Inferior parietal cortex (tissue), 1 donor: ENCODE measurements at regions not wholly inside any gene's neighbourhood (a gene's known extent, or its start where the extent isn't known, plus 50 kb on each side); places are given as distances from the start of the nearest gene placed in this dataset.
"Not testable (repeated sequence)": the region's sequence is repeated elsewhere in the genome, so short reads cannot be mapped to it uniquely, and the experiment has no call there.

Experiments used
- DNase-seq: peaks from one replicate; pipeline ENCODE4 v3.0.0-alpha.2; 2016; ENCODE audit errors: extremely low spot score

- DNase-seq, result no peak
These were observed 938.1 kb downstream of the FAM133A start for GRCh38 chrX:94612140-94612539.

DNA sequence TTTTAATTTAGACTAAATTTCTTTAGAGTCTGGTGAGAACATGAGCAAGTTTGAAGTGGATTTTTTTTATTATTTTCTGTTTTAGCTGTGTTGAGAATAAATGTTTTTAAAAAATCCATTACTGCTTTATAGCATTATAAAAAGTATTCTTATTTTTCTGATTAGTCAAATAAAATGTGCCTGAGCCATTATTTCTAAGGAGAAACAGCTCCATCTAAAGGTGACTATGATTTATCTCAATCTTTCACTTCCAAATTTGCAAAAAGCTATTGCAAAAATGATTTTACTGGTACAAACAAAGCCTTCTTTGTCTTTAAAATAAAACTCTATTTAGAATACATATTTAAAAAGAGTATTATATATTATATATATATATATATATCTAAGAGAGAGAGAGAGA lies 959.2 kb downstream of the FAM133A start:
- DNase-seq, result no peak

DNA sequence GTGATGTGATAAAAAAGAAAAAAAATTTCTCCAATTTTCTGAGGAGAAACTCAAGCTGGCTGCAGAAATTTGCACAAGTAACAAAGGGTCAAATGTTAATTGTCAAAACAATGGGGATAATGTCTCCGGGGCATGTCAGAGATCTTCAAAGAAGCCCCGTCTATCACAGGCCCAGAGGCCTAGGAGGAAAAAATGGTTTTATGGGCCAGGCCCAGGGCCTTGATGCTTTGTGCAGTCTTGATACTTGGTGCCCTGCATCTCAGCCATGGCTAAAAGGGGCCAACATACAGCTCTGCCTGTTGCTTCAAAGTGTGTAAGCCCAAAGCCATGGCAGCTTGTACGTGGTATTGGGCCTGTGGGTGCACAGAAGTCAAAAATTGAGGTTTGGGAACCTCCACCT lies 961.0 kb downstream of the FAM133A start:
- no peak for DNase-seq

GRCh38 chrX:94645726-94646125 lies 971.7 kb downstream of the FAM133A start:
- DNase-seq, result no peak

DNA sequence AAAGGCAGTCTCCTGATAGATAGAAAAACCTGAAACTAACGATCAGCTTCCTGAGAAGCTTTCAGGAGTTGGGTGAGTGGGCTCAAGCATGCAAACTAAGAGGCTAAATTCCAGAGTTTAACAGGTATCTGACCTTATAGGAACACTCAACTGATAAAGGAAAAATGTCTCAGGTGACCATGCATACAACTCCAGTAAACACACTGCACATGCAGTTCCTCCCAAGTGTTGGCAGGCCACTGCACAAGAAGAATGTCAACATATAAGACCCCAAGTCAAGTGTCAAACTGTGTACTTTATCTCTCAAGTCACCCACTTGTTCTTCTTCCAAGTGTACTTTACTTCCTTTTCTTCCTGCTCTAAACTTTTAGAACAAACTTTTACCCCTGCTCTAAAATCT lies 981.2 kb downstream of the FAM133A start:
- no peak for DNase-seq

- DNase-seq, result no peak
These were observed 988.7 kb downstream of the FAM133A start for GRCh38 chrX:94662689-94663088.

- no peak for DNase-seq
These were observed 1002.3 kb downstream of the FAM133A start for GRCh38 chrX:94676285-94676684.

- DNase-seq, result no peak
These were observed 1012.1 kb downstream of the FAM133A start for GRCh38 chrX:94686071-94686470.

DNA sequence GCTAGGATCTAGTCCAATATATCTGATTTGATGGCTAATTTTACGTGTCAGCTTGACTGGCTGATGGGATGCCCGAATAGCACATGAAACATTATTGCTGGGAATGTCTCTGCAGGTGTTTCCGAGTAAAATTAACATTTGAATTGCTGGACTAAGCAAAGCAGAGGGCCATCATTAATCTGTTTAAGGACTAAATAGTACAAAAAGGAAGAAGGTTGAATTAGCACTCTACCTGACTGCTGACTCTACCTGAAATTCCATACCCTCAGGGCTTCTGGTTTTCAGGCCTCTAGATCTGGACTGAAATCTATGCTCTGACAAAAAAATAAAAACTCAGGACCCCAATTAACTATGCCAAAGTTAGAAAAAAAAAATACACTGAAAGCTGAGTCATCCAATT lies 1021.9 kb downstream of the FAM133A start:
- no peak for DNase-seq

DNA sequence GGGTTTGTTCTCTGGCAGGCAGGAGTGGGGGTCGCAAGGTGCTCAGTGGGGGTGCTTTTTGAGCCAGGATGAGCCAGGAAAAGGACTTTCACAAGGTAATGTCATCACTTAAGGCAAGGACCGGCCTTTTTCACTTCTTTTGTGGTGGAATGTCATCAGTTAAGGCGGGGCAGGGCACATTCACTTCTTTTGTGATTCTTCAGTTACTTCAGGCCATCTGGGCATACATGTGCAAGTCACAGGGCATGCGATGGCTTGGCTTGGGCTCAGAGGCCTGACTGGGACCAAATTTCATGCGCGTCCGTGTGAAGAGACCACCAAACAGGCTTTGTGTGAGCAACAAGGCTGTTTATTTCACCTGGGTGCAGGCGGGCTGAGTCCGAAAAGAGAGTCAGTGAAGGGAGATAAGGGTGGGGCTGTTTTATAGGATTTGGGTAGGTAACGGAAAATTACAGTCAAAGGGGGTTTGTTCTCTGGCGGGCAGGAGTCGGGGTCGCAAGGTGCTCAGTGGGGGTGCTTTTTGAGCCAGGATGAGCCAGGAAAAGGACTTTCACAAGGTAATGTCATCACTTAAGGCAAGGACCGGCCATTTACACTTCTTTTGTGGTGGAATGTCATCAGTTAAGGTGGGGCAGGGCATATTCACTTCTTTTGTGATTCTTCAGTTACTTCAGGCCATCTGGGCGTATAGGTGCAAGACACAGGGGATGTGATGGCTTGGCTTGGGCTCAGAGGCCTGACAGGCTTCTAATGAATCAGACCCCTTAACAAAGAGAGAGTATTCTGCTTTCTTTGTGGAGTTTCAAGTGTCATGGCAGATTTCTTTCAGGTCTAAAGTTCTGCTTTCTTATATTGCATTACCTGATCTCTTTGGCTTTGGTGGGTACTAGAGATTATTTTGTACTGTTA lies 1030.6 kb downstream of the FAM133A start:
- DNase-seq, result not testable (repeated sequence)

DNA sequence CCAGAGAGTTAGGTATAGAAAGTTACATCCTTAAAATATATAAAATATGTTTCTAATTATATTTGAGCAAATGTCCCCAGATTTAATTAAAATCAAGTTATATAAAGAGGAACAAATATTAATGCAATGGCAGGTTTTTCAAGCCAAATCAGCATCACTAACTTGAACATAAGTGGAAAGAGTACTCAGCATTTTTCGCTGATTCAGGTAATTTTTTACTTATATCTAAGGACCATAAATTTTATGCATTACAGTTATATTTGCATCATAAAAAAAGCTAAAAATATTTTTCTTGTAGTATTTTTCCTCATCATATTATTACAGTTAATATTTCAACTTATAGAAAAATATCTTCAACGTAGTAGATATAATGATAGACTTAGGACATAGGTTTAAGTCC lies 1047.4 kb downstream of the FAM133A start:
- DNase-seq, result no peak

DNA sequence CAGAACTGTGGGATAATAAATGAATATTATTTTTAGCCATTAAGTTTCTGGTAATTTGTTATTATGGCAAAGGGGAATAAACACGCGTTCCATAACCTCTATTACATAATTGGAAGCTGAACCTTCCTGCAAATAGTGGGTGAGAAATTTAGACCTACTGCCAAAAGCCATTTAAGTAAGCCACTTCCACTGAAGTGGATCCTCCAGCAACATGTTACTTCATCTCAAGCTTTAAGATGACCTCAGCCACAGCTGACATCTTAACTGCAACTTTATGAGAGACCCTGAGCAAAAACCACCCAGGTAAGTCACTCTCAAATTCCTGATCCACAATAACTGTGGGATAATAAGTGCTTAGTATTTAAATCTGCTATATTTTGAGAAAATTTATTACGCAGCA lies 1048.6 kb downstream of the FAM133A start:
- no peak for DNase-seq

DNA sequence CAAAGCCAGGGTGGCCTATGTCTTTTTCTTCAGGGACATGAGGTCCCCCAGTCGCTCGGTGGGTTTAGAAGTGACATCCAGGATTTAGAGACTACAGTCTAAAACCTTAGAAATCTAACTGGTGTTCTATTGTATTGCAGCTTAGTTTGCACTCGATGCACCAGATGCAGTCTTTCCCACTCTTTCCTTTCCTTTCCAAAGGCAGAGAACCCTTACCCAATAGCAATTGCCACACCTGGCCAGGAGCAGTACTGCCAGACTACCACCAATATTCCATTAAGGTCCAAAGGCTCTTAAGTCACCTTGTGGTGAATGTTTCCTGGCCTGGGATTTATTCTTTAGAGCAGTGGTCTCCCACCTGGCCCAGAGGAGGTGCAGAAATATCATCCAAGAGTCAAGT lies 1068.8 kb downstream of the FAM133A start:
- DNase-seq, result no peak

DNA sequence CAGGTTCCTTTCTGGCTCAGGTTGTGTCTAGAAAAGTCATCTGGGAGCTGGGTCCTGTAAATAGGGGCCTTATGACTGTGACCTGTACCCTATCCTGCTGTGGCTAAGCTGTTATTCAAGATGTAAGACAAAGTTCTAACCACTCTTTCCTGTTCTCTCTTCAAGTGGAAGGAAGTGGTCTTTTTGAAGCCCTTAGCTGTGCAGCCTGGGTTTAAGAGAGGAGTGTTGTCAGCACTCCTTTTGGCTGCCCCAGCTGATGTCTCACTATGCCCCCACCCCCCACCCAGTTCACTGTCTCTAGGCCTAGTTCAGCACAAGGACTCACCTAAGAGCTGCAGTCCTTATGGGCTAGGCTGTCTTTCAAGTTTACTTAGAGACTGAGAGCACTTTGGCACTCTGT lies 1069.5 kb downstream of the FAM133A start:
- no peak for DNase-seq

DNA sequence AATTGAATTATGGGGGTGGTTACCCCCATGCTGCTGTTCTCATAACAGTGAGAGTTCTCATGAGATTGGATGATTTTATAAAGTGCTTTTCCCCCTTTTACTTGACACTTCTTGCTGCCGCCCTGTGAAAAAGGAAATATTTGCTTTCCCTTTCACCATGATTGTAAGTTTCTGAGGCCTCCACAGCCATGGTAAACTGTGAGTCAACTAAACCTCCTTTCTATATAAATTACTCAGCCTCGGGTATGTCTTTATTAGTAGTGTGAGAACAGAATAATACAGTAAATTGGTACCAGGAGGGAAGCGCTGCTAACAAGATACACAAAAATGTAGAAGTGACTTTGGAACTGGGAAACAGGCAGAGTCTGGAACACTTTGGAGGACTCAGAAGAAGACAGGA lies 1070.8 kb downstream of the FAM133A start:
- no peak for DNase-seq

GRCh38 chrX:94751611-94752010 lies 1077.6 kb downstream of the FAM133A start:
- DNase-seq, result no peak

DNA sequence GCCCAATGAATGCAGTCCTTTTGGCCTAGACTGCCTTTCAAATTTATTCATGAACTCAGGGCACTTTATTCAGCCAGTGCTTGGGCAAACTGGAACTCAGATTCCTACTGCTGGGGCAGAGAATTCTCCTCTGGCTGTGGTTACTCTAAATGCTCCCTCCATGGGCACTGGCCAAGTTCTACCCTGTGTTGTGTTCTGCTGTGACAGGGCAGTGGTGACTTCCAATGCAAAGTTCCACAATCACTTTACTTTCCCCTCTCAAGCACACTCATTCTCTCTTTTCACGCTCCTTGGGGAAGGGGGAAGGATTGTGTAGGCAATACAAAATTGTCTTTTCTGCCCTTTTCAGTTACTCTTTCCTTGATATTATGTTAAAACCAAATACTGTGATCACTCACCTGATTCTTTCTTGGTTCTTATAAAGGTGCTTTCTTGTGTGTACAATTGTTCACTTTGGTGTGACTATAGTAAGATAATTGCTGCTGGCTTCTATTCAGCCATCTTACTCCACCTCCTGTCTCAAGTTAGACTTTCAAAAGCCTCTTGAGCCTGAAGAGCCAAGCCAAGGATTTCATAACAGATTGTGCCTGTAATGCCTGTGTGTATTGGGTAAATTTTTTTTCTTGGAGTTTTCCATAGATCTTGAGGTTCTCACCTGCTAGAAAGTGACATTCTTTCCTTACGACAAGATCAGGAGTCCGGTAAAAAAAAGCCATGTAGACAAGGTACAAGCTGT lies 1078.6 kb downstream of the FAM133A start:
- DNase-seq, result no peak

GRCh38 chrX:94758130-94758529 lies 1084.1 kb downstream of the FAM133A start:
- DNase-seq, result no peak

DNA sequence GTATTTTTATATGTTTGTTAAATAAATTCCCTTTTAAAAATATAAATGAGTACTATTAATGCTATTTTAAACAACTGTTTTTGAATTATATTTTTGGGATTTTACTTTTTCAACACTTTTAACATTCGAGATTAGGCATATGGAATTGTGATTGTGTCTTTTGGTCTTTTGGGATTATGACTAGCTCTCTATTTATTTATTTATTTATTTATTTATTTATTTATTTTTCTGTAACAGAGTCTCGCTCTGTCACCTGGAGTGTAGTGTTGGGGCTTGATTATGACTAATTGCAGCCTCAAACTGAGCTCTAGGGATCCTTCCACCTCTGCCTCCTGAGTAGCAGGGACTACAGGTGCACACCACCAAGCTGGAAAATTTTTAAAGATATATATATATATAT lies 1101.6 kb downstream of the FAM133A start:
- DNase-seq, result no peak

- DNase-seq, result peak; percentile 22
These were observed 1139.5 kb downstream of the FAM133A start for GRCh38 chrX:94813541-94813940.

DNA sequence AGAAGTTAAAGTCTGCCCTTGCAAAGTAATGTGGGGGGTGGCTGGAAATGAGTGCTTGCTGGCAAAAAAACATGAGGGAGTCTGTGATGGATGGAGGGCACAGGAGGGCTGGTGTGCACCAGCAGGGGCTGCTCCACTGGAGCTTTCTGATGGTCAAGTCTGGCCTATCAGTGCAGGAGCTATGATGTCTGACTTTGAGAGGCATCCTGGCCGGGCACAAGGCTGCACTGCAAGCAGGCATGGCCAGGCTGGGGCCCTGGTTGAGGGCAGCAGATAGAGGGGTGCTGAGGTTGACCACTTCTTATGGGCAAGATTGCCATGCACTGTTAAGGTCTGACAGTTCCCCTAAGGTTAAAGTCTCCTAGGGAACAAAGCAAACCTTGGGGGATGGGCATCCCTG lies 1140.2 kb downstream of the FAM133A start:
- DNase-seq, result no peak

DNA sequence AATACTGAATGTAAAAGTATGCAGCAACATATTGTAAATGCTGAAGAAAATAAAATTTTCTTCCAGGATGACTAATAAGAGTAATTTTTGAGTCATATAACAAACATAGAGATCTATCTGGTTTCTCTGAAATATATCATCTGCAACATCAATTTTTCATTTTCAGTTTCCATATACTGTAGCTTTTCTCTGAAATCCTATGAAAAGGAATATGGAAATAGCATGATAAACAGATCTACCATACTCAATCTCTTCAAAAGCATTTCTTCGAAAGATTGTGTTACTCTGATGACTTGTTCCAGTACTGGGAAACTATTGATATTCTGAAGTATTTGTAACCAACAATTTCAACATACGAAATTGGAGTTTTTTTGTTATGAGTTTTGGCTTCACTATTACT lies 1156.7 kb downstream of the FAM133A start:
- no peak for DNase-seq

DNA sequence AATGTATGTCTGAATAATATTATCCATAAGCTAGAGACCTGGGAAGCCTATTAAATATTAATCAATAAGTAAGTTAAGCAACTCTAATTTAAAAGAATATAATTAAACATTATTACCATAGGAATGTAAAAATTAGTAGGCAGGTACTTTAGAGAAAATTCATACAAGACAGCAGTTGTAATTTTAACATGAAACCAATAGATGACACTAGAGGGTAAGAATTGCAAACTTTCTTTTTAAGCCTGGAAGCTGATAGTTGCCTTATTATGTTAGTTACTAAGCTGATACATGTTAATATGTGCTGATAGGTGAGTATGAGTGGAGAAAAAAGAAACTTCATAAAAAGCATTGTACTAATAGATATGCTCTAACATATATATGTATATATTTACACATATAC lies 1157.4 kb downstream of the FAM133A start:
- peak; percentile 7 for DNase-seq
